ENCODE measurements at regions not wholly inside any gene's neighbourhood (a gene's known extent, or its start where the extent isn't known, plus 50 kb on each side); places are given as distances from the start of the nearest gene placed in this dataset.

DNA sequence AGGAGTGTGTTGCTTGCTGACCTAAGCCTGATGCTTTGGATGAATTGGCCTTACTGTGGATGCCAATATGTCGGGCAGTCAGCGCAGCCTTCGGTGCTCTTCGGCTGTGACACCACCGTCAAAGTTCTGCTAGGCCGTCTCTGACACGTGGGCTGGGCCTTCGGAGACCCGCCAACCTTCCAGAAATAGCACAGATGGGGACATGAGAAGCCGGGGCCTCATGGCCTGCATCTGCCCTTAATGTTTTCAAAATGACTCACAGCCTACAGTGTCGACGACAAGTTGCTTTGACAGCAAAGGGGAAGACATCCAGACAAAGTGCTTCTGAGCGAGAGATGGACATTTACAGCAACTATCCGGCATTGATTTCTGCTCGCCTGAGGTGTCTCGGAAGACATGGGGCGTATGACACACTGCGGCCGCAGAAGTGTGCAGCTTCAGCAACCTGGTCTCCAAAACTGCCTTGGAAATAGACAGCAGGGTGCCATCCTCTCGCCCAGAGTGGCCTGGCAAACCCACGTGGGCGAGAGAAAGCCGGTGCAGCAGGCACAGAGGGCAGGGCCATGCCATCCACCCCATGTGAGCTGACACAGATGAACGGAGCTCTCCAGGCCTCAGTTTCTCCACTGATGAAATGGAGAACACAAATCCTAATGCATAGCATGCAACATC, 94.0 kb upstream of the PPP2R2D start:
- DNase-seq = no peak
- Mint-ChIP-seq H3K4me1 (peaks cover 28% of the 10 kb centered on the region in 2 experiments), H3K27me3 (ENCODE audit: low read depth) (peaks cover 6% of the 10 kb centered on the region), H3K27ac (no peak overlapping the region), H3K4me3 (no peak overlapping the region), H3K36me3 (ENCODE audit: insufficient read depth in 1 of 3, low read depth in 3 of 3) (no peaks in the 10 kb centered on the region), H3K9me3 (no peaks in the 10 kb centered on the region; a peak in 1 of 5 replicates)
- Histone ChIP-seq H4K91ac (ENCODE audit: insufficient read length, low read depth, low read length) (no peak overlapping the region), H2AFZ (ENCODE audit: low read length) (no peak overlapping the region), H3K4me2 (ENCODE audit: insufficient read depth, insufficient read length, low read length) (no peak overlapping the region), H2AK5ac (ENCODE audit: insufficient read length, low read length) (no peak overlapping the region), H2BK120ac (ENCODE audit: low read depth, low read length, poor library complexity, severe bottlenecking) (no peak overlapping the region), H3K79me2 (ENCODE audit: insufficient read depth, low read length) (no peaks in the 10 kb centered on the region), H3K27me3 (ENCODE audit: insufficient read depth, low read length) (no peaks in the 10 kb centered on the region; the same call in 1 of the 2 replicates), H3K9me3 (ENCODE audit: control insufficient read depth, low read depth, low read length) (no peaks in the 10 kb centered on the region), H3K23ac (ENCODE audit: insufficient read length, low read depth, low read length) (no peak overlapping the region), H2BK12ac (ENCODE audit: insufficient read length, low read depth, low read length) (no peak overlapping the region), H3K56ac (ENCODE audit: insufficient read length, low read depth, low read length) (no peak overlapping the region), H3K79me1 (ENCODE audit: insufficient read depth, low read depth, low read length, poor library complexity, severe bottlenecking) (no peaks in the 10 kb centered on the region), H3K18ac (ENCODE audit: insufficient read length, low read depth, low read length) (no peak overlapping the region), H3T11ph (ENCODE audit: low read length) (no peak overlapping the region), H4K5ac (ENCODE audit: insufficient read length, low read depth, low read length) (no peak overlapping the region), H3K4me1 (ENCODE audit: insufficient read depth, low read length) (peaks cover 4% of the 10 kb centered on the region), H3K9ac (ENCODE audit: extremely low read depth, insufficient read length, low read length) (no peak overlapping the region), H4K8ac (replicated peaks; ENCODE audit: insufficient read length, low read depth, low read length) (no peak overlapping the region), H3K27ac (ENCODE audit: insufficient read length, low read depth, low read length) (no peak overlapping the region), H2BK20ac (ENCODE audit: low read depth, low read length, poor library complexity, severe bottlenecking) (no peak overlapping the region), H3K4ac (ENCODE audit: low read depth, low read length) (no peak overlapping the region), H2BK5ac (ENCODE audit: insufficient read length, low read length) (no peak overlapping the region), H3K14ac (ENCODE audit: insufficient read depth, low read length) (no peak overlapping the region), H4K20me1 (ENCODE audit: control insufficient read depth, insufficient read depth, insufficient read length) (no peaks in the 10 kb centered on the region), H2BK15ac (ENCODE audit: low read depth, low read length) (no peak overlapping the region), H3K23me2 (ENCODE audit: insufficient read length, low read depth, low read length, poor library complexity, severe bottlenecking) (no peaks in the 10 kb centered on the region)
- TF ChIP-seq, protein P1, sequence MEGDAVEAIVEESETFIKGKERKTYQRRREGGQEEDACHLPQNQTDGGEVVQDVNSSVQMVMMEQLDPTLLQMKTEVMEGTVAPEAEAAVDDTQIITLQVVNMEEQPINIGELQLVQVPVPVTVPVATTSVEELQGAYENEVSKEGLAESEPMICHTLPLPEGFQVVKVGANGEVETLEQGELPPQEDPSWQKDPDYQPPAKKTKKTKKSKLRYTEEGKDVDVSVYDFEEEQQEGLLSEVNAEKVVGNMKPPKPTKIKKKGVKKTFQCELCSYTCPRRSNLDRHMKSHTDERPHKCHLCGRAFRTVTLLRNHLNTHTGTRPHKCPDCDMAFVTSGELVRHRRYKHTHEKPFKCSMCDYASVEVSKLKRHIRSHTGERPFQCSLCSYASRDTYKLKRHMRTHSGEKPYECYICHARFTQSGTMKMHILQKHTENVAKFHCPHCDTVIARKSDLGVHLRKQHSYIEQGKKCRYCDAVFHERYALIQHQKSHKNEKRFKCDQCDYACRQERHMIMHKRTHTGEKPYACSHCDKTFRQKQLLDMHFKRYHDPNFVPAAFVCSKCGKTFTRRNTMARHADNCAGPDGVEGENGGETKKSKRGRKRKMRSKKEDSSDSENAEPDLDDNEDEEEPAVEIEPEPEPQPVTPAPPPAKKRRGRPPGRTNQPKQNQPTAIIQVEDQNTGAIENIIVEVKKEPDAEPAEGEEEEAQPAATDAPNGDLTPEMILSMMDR (conservative IDR thresholded peaks at IDR 0.05) = no peak
- WGBS (ENCODE audit: extremely low coverage, insufficient read length, low lambda C conversion rate) = no CpG with 5 or more reads among the region's 24 CpGs
